LNCAP (cell line): ENCODE measurements at regions not wholly inside any gene's neighbourhood (a gene's known extent, or its start where the extent isn't known, plus 50 kb on each side); places are given as distances from the start of the nearest gene placed in this dataset.

Experiments
- CTCF ChIP-seq: fragments of 450-650 bp; IDR thresholded peaks from 2 replicates; pipeline ENCODE4 v1.5.1; 2017; ENCODE audit warnings: mild to moderate bottlenecking

GRCh38 chr21:16213518-16213917 lies 483.7 kb downstream of the USP25 start:
- no peak for TF ChIP-seq CTCF

- TF ChIP-seq CTCF, result no peak
These were observed 485.4 kb downstream of the USP25 start for GRCh38 chr21:16215193-16215592.

GRCh38 chr21:16215663-16216183 lies 485.9 kb downstream of the USP25 start:
- TF ChIP-seq CTCF, result no peak

- no peak for TF ChIP-seq CTCF
These were observed 486.6 kb downstream of the USP25 start for GRCh38 chr21:16216288-16216962.

GRCh38 chr21:16218682-16219343 lies 489.0 kb downstream of the USP25 start:
- TF ChIP-seq CTCF, result no peak

GRCh38 chr21:16239659-16240265 lies 510.0 kb downstream of the USP25 start:
- TF ChIP-seq CTCF, result no peak

- no peak for TF ChIP-seq CTCF
These were observed 511.2 kb downstream of the USP25 start for GRCh38 chr21:16241016-16241415.
